Uterus (tissue), 2 donors: ENCODE measurements at regions not wholly inside any gene's neighbourhood (a gene's known extent, or its start where the extent isn't known, plus 50 kb on each side); places are given as distances from the start of the nearest gene placed in this dataset.

Experiments used
- CTCF ChIP-seq, 4 experiments: fragments of 200-600 bp in 2 of 4; fragments of 450-650 bp in 2 of 4; sonication (generic) in 2 of 4; IDR thresholded peaks; one replicate each; pipeline ENCODE4 v1.5.1; 2016 to 2019; ENCODE audit warnings: antibody characterized with exemption in 4 of 4, mild to moderate bottlenecking in 2 of 4, moderate library complexity in 1 of 4
- POLR2A ChIP-seq, 2 donors: fragments of 450-650 bp; IDR thresholded peaks; one replicate each; pipeline ENCODE4 v1.6.1; 2016; ENCODE audit warnings: antibody characterized with exemption in 2 of 2, mild to moderate bottlenecking in 1 of 2, moderate library complexity in 1 of 2

GRCh38 chr3:157785102-157785826, 282.0 kb upstream of the VEPH1 start:
- TF ChIP-seq POLR2A (IDR thresholded peaks at IDR 0.05) (no peak), CTCF (IDR thresholded peaks at IDR 0.05) (no peak)
